ENCODE measurements at regions not wholly inside any gene's neighbourhood (a gene's known extent, or its start where the extent isn't known, plus 50 kb on each side); places are given as distances from the start of the nearest gene placed in this dataset.

DNA sequence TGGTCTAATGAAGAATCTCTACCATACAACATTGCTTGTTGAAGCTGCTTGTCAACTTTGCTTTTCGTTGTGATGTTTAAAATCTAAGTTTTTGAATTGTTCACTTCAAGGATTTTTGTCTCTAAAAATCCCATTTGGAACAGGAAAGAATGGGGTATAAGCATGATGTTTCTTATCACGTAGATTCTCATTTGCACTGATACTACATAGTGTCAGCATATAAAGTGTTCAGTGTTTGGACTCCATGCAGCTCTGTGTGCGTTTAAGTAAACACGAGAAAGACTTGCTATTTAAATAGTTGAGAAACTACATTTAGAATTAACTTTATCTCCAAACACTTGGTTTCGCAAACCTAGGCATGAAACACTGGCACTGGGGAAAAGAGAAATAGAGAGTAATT, 452.5 kb downstream of the NKX6-1 start:
- no peak for DNase-seq
- no peaks in the 10 kb centered on the region for H3K9me3 ChIP-seq
- H3K36me3 ChIP-seq: no peaks in the 10 kb centered on the region
- no peaks in the 10 kb centered on the region for H3K27me3 ChIP-seq
- no peak overlapping the region for H3K27ac ChIP-seq
- intact Hi-C loops (cut with DNase I; ENCODE audit: low total_unique reads): no loop called here
- no peak overlapping the region for H3K4me3 ChIP-seq
- no peaks in the 10 kb centered on the region for H3K4me1 ChIP-seq
- TF ChIP-seq, protein P1, sequence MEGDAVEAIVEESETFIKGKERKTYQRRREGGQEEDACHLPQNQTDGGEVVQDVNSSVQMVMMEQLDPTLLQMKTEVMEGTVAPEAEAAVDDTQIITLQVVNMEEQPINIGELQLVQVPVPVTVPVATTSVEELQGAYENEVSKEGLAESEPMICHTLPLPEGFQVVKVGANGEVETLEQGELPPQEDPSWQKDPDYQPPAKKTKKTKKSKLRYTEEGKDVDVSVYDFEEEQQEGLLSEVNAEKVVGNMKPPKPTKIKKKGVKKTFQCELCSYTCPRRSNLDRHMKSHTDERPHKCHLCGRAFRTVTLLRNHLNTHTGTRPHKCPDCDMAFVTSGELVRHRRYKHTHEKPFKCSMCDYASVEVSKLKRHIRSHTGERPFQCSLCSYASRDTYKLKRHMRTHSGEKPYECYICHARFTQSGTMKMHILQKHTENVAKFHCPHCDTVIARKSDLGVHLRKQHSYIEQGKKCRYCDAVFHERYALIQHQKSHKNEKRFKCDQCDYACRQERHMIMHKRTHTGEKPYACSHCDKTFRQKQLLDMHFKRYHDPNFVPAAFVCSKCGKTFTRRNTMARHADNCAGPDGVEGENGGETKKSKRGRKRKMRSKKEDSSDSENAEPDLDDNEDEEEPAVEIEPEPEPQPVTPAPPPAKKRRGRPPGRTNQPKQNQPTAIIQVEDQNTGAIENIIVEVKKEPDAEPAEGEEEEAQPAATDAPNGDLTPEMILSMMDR (IDR thresholded peaks at IDR 0.05): no peak

DNA sequence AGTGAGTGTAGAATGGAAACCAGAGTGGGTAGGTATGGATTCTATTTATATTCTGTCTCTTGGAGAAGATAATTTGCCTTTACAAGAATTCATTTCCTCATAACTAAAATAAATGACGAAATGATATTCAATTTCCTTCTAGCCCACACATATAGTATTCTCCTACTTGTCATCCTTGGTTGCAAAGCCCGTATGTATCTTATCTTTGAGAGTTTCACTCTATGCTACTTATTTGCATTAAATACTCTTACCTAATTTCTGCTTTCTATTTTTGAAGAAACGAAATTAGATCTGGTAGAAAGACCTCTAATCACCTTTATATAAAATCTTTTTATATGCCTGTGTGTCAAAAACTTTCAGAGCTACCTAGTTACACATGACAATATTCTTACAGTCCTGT, 457.7 kb downstream of the NKX6-1 start:
- TF ChIP-seq, protein P1 (IDR thresholded peaks at IDR 0.05): no peak
- no peak for DNase-seq
- Histone ChIP-seq H3K36me3 (no peaks in the 10 kb centered on the region), H3K9me3 (no peaks in the 10 kb centered on the region), H3K4me3 (no peak overlapping the region), H3K27me3 (no peaks in the 10 kb centered on the region), H3K27ac (no peak overlapping the region), H3K4me1 (no peaks in the 10 kb centered on the region)
- intact Hi-C loops (cut with DNase I; ENCODE audit: low total_unique reads): no loop called here

DNA sequence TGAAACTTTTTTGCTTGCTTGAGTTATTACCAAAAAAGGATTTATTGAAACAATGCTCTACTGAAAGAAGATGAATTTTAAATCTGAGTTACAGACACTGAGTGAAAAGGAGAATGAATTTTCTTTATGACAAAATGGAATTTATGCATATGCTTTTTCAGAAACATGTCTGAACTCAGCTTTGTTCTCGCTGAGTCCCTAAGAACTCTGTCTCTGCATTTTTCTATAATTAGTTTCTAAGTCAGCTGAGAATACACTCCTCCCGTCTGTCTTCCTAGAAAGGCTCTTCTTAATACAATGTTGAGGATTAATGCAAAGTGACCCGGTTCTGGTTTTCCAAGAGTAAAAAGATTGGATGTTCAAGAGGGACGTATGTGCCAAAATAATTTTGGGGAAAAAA, 463.5 kb downstream of the NKX6-1 start:
- Histone ChIP-seq H3K4me3 (no peak overlapping the region), H3K27me3 (no peaks in the 10 kb centered on the region), H3K27ac (no peak overlapping the region), H3K36me3 (no peaks in the 10 kb centered on the region), H3K4me1 (no peaks in the 10 kb centered on the region), H3K9me3 (no peaks in the 10 kb centered on the region)
- intact Hi-C loops (cut with DNase I; ENCODE audit: low total_unique reads): no loop called here
- no peak for DNase-seq
- TF ChIP-seq, protein P1 (IDR thresholded peaks at IDR 0.05): no peak

DNA sequence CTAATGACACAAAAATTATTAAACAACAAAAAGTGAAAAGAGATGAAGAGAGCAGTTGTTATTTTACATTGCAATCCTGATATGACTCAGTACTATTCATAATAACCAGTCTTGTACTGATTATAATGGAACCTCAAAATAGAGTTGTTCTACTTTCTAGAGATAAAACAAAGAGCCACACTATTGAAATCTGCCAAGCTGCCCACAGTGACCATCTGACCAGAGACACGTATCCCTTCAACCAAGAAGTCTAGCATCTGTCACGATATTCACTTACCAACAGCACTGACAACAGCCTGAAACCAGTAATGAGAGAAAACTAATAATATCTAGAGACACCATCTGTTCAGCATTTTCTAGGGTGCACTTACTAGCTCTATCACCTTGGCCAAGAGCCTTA, 466.7 kb downstream of the NKX6-1 start:
- Histone ChIP-seq H3K27me3 (no peaks in the 10 kb centered on the region), H3K27ac (no peak overlapping the region), H3K4me3 (no peak overlapping the region), H3K36me3 (no peaks in the 10 kb centered on the region), H3K9me3 (peaks cover 0 to under 1% (median 0%) of the 10 kb centered on the region in 3 donors), H3K4me1 (no peaks in the 10 kb centered on the region)
- intact Hi-C loops (cut with DNase I; ENCODE audit: low total_unique reads): no loop called here
- TF ChIP-seq, protein P1 (IDR thresholded peaks at IDR 0.05): no peak
- no peak for DNase-seq

DNA sequence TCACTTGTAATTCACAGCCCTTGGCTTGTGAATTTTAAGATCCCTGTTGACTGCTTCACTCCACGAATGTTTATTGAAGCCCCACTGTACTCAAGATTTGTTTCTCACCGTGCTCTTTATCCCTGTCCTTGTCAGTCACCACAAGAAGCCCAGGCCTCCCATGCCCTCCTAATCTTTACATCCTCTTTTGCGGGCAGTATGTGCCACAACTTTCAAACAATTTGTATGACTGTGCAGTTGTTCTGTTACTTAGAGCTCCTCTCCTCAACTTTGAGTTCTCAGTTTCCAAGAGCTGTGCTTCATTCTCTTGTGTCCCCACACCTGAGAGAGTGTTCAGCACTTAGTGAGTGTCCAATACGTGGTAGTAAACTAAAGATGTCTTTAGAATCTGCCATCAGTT, 467.7 kb downstream of the NKX6-1 start:
- Histone ChIP-seq H3K27ac (no peak overlapping the region), H3K4me1 (no peaks in the 10 kb centered on the region), H3K9me3 (peaks cover 0 to 3% (median 0%) of the 10 kb centered on the region in 3 donors), H3K36me3 (no peaks in the 10 kb centered on the region), H3K4me3 (no peak overlapping the region), H3K27me3 (no peaks in the 10 kb centered on the region)
- intact Hi-C loops (cut with DNase I; ENCODE audit: low total_unique reads): no loop called here
- DNase-seq: no peak
- TF ChIP-seq, protein P1 (IDR thresholded peaks at IDR 0.05): no peak

DNA sequence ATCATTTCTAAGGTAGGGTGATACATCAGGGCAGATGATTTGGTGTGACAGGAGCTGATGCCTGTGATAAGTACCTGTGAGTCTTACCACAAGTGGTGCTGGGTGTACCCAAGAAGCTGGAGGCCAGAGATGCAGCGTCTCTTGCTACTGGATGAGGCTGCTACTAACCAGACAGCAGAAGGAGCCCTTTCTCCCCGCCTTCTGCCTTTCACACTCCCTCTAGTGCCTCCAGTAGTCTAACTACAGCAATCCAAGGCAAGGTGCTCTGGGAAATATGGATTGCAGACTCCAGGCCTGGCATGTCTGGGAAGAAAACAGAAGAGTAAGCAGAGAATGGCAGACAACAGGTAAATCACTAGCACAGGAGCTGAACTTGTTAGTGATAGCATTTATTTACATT, 470.8 kb downstream of the NKX6-1 start:
- TF ChIP-seq, protein P1 (IDR thresholded peaks at IDR 0.05): no peak
- no peak overlapping the region for H3K27ac ChIP-seq
- no peak overlapping the region for H3K4me3 ChIP-seq
- H3K9me3 ChIP-seq: peaks cover 0 to 3% (median 0%) of the 10 kb centered on the region in 3 donors
- DNase-seq: no peak
- intact Hi-C loops (cut with DNase I; ENCODE audit: low total_unique reads): no loop called here
- H3K36me3 ChIP-seq: no peaks in the 10 kb centered on the region
- no peaks in the 10 kb centered on the region for H3K4me1 ChIP-seq
- H3K27me3 ChIP-seq: no peaks in the 10 kb centered on the region
